ENCODE measurements at regions not wholly inside any gene's neighbourhood (a gene's known extent, or its start where the extent isn't known, plus 50 kb on each side); places are given as distances from the start of the nearest gene placed in this dataset.

DNA sequence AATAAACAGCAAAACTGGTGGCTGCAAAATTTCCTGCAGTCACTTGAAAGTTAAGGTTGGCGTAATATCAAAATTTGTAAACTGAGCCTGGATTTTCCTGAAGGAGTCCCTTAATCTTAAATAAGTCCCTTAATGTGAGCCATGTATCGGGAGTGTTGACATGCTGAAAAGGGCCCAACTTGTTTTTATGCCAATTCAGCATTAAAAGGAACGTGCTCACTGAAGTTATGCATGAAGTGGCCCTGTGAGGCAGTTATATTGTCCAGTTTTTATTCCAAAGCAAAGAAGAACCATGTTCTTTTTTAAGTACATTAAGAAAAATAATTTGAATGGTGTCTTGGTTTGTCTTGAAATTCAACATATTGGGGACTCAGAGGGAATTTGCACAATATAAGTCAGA lies 1766.9 kb downstream of the SLITRK1 start:
- H2AFZ ChIP-seq, result no peak overlapping the region
- no peaks in the 10 kb centered on the region for H3F3A ChIP-seq (replicated peaks; ENCODE audit: low read depth)
- no peak overlapping the region for H3K4me3 ChIP-seq
- TF ChIP-seq ZNF331 (CRISPR knock-in tag; IDR thresholded peaks at IDR 0.05; ENCODE audit: low read depth) (no peak), CREB1 (CRISPR knock-in tag; IDR thresholded peaks at IDR 0.05; ENCODE audit: low read depth) (no peak), JUNB (IDR thresholded peaks at IDR 0.05; ENCODE audit: unreplicated experiment) (no peak), POLR2AphosphoS5 (IDR thresholded peaks at IDR 0.05; ENCODE audit: low read depth) (no peak), CTCF (conservative IDR thresholded peaks at IDR 0.05; ENCODE audit: low read depth in 2 of 2) (no peak), STAT1 (IDR thresholded peaks at IDR 0.05; ENCODE audit: unreplicated experiment) (no peak), ZNF462 (CRISPR knock-in tag; IDR thresholded peaks at IDR 0.05) (no peak), ETS1 (IDR thresholded peaks at IDR 0.05) (no peak), NANOG (IDR thresholded peaks at IDR 0.05; ENCODE audit: borderline replicate concordance) (no peak), ZNF114 (CRISPR knock-in tag; IDR thresholded peaks at IDR 0.05) (no peak), REST (IDR thresholded peaks at IDR 0.05; ENCODE audit: unreplicated experiment) (no peak), EZH2phosphoT487 (IDR thresholded peaks at IDR 0.05; ENCODE audit: unreplicated experiment) (no peak), EZH2 (IDR thresholded peaks at IDR 0.05; ENCODE audit: low read depth, unreplicated experiment) (no peak)
- H3K4me3 Mint-ChIP-seq, result no peak overlapping the region
- no peaks in the 10 kb centered on the region for H3K27me3 ChIP-seq (ENCODE audit: insufficient read depth)
- no peak overlapping the region for H3K27ac ChIP-seq (ENCODE audit: low read depth)
- no peaks in the 10 kb centered on the region for H3K27me3 Mint-ChIP-seq (ENCODE audit: insufficient read depth, low read depth, poor library complexity)
- H3K36me3 ChIP-seq (ENCODE audit: insufficient read depth), result no peaks in the 10 kb centered on the region
- no peaks in the 10 kb centered on the region for H3K9me3 Mint-ChIP-seq
- no peaks in the 10 kb centered on the region for H3K79me2 ChIP-seq (replicated peaks; ENCODE audit: insufficient read depth)
- H3K4me1 Mint-ChIP-seq, result no peaks in the 10 kb centered on the region
- ATAC-seq (no peak), DNase-seq (ENCODE audit: low spot score) (no peak)
- no peaks in the 10 kb centered on the region for H3K36me3 Mint-ChIP-seq (ENCODE audit: low read depth)
- H3K27ac Mint-ChIP-seq, result no peak overlapping the region
- no peaks in the 10 kb centered on the region for H3K9me2 ChIP-seq (ENCODE audit: insufficient read depth)
- no peaks in the 10 kb centered on the region for H4K20me1 ChIP-seq (replicated peaks; ENCODE audit: insufficient read depth)
- no peak overlapping the region for H3K4me2 ChIP-seq
- H3K4me1 ChIP-seq (ENCODE audit: insufficient read depth), result no peaks in the 10 kb centered on the region
